Right cardiac atrium (tissue), 5 donors: ENCODE measurements at regions not wholly inside any gene's neighbourhood (a gene's known extent, or its start where the extent isn't known, plus 50 kb on each side); places are given as distances from the start of the nearest gene placed in this dataset.
"Not testable (repeated sequence)": the region's sequence is repeated elsewhere in the genome, so short reads cannot be mapped to it uniquely, and the experiment has no call there.

Source experiments
- ATAC-seq, 2 donors: fragments of 200-7000 bp; cut with Tn5 transposase; one replicate each; pipeline versions ENCODE4 v1.8.0 to v1.9.1; 2020; ENCODE audit warnings: moderate library complexity in 2 of 2, mild to moderate bottlenecking in 1 of 2
- DNase-seq, 3 donors: peaks; one replicate each; pipeline ENCODE4 v3.0.0-alpha.2; 2020
- H3K27ac ChIP-seq: one replicate; pipeline ENCODE4 v1.5.1; 2013; ENCODE audit warnings: mild to moderate bottlenecking, low read length, control low read depth, moderate library complexity
- H3K27me3 ChIP-seq: one replicate; pipeline ENCODE4 v1.6.1; 2013; ENCODE audit not compliant: control insufficient read depth, insufficient read depth
- H3K4me1 ChIP-seq: one replicate; pipeline ENCODE4 v1.6.1; 2013; ENCODE audit warnings: low read length; ENCODE audit not compliant: control insufficient read depth, insufficient read depth
- H3K4me3 ChIP-seq: one replicate; pipeline ENCODE4 v1.5.1; 2013; ENCODE audit warnings: low read length, control low read depth
- H3K9me3 ChIP-seq: one replicate; pipeline ENCODE4 v1.6.1; 2013; ENCODE audit warnings: low read length; ENCODE audit not compliant: control insufficient read depth
- WGBS: extraction: QIAGEN DNeasy Blood & Tissue Kit; methylation state at CpG from one replicate; pipeline ENCODE4 v1.1.7; 2013; 5-methylcytosine and 5-hydroxymethylcytosine counted together
- intact Hi-C, 4 donors: fragments of 100-400 bp; cut with DNase I; formaldehyde crosslinking; loops; one replicate each; pipeline versions ENCODE4 v1.11.0 to v1.14.0; 2022 to 2023
- donor health status: healthy with polysubstance abuse.
- donor health status: DM: no; HTN: yes; CAD: no.
- donor health status: DM: no; HTN: no; CAD: no.
- donor health status: DM: no; HTN: yes; CAD: no; lungs with severe emphysema.
- donor health status: DM: yes; HTN: yes; CAD: no.

DNA sequence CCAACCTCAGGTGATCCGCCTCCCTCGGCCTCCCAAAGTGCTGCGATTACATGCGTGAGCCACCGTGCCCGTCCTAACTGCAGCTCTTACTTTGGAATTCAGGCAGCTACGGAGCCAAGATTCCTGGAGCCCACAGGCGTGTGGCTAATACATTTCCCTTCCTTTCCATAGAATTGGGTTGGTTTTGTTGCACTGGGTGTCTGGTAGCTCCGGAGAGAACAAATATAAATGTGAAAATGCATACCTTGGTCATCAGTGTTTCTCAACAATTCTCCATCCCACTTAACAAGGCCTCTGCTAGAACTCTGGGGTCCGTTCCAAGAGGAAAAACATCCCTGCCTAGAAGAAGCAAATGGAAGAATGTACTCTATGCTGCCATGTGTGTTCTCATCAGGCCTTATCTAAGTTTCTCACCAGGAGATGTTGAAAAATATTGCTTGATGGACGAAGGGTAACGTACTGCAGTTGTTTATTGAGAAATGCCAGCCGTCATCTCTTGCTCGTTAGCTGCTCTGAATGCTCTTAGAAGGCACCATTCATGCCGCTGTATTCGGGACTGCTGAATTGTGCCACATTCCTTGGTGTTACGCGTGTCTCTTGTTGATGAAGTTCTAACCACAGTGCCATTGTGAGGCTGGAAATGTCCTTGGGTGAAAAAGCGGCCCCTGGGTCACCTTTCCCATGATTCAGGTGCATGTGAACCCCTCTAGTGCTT is 50.5 kb upstream of the CD99 start:
- Histone ChIP-seq H3K27me3 (no peaks in the 10 kb centered on the region), H3K4me1 (no peaks in the 10 kb centered on the region), H3K9me3 (no peaks in the 10 kb centered on the region), H3K4me3 (no peak overlapping the region), H3K27ac (no peak overlapping the region)
- ATAC-seq = no peak
- no peak for DNase-seq
- WGBS = 80% methylated on average over 19 of the region's 19 CpGs
- intact Hi-C loops = loop anchor here in 2 of 4 donors (5.0 to 10.0 kb wide), 2 partner anchors 172 to 174 kb away; no protein-coding TSS in a partner anchor

DNA sequence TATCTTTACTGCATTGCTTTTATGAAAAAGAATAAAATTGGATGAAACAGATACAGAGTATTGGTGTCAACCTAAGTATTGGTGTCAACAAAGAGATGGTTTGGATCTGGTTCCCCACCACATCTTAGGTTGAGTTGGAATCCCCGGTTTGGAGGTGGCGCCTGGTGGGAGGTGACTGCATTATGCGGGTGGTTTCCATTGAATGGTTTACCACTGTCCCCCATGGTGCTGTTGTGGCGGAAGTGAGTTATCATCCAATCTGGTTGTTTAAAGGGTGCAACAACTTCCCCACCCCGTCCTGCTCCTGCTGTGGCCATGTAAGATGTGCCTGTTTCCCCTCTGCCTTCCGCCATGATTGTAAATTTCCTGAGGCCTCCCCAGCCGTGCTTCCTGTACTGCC is 52.8 kb upstream of the CD99 start:
- H3K4me1 ChIP-seq = no peaks in the 10 kb centered on the region
- no peak for ATAC-seq
- H3K27me3 ChIP-seq = no peaks in the 10 kb centered on the region
- WGBS = 89% methylated on average over 7 of the region's 7 CpGs
- H3K27ac ChIP-seq = no peak overlapping the region
- no peak overlapping the region for H3K4me3 ChIP-seq
- no peaks in the 10 kb centered on the region for H3K9me3 ChIP-seq
- intact Hi-C loops = no loop called here
- DNase-seq = no peak

DNA sequence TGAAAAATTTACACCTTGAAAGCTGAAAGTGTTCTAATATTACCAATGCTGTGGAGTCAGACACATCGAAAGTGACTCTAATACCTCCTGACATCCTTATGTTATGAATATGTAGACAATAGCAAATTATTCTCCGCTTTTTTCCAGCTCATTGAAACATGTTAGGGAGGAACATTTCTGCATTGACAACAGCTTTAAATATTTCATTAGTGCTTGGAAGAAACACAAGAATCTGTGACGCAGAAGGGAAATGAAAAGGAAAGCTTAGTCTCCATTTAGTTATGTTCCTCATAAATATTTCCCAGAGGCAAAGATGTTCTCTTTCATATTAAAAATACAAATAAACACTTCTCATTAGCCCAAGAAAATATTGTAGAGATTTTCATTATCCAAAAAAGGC is 55.8 kb upstream of the CD99 start:
- DNase-seq (no peak), ATAC-seq (no peak)
- Histone ChIP-seq H3K27ac (no peak overlapping the region), H3K27me3 (no peaks in the 10 kb centered on the region), H3K9me3 (no peaks in the 10 kb centered on the region), H3K4me1 (no peaks in the 10 kb centered on the region), H3K4me3 (no peak overlapping the region)
- intact Hi-C loops = no loop called here
- WGBS = 91% methylated on average over 3 of the region's 3 CpGs

DNA sequence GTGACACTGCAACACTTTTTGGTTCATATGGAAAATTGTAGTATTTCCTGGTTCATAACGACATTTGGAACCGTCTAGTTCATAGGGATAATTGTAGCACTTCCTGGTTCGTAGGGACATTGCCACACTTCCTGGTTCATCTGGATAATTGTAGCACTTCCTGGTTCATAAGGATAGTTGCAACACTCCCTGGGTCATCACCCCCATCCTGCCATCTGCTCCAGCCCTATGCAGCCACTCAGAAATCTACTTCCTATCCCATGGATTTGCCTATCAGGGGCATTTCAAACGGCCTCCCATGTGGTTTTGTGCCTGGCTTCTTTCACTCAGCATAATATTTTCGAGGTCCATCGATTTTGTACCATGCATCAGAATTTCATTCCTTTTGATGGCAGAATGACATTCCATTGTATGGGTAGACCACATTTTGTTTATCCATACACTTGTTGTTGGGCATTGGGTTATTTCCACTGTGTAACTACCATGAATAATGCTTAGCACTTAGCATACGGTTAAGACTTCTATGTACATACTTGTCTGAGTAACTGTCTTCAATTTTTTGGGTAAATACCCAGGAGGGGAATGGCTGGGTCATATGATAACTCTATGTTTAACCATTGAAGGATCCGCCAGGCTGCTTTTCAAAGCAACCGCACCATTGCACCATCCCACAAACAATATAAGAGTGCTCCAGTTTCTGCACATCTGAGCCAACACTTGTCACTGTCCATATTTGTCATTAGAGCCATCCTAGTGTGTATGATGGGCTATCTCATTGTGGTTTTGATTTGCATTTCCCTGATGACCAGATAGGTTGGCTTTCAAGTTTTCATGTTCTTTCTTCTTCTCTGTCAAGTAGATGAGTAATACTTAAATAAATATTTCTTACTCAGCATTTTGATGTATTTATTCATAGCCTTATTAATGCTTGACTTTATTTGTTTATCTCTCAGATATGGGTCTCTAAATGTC is 58.3 kb upstream of the CD99 start:
- no peak for DNase-seq
- WGBS = 93% methylated on average over 9 of the region's 9 CpGs
- no peak overlapping the region for H3K27ac ChIP-seq
- intact Hi-C loops = no loop called here
- ATAC-seq = no peak
- no peak overlapping the region for H3K4me3 ChIP-seq
- no peaks in the 10 kb centered on the region for H3K4me1 ChIP-seq
- H3K27me3 ChIP-seq = no peaks in the 10 kb centered on the region
- no peaks in the 10 kb centered on the region for H3K9me3 ChIP-seq

DNA sequence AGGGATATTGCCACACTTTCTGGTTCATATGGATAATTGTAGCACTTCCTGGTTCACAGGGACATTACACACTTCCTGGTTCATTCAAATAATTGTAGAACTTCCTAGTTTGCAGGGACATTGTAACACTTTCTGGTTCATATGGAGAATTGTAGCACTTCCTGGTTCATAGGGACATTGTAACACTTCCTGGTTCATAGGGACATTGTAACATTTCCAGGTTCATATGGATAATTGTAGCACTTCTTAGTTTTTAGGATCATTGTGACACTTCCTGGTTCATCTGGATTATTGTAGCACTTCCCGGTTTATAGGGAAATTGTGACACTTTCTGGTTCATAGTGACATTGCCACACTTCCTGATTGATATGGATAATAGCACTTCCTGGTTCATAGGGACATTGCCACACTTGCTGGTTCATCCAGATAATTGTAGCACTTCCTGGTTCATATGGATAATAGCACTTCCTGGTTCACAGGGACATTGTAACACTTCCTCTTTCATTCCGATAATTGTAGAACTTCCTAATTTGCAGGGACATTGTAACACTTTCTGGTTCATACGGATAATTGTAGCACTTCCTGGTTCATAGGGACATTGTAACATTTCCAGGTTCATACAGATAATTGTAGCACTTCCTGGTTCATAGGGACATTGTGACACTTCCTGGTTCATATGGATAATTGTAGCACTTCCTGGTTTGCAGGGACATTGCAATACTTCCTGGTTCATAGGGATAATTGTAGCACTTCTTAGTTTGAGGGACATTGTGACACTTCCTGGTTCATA is 59.2 kb upstream of the CD99 start:
- Histone ChIP-seq H3K27ac (no peak overlapping the region), H3K4me1 (no peaks in the 10 kb centered on the region), H3K9me3 (no peaks in the 10 kb centered on the region), H3K4me3 (no peak overlapping the region), H3K27me3 (no peaks in the 10 kb centered on the region)
- ATAC-seq (no peak), DNase-seq (no peak)
- 58% methylated on average over 3 of the region's 3 CpGs for WGBS
- intact Hi-C loops = no loop called here

DNA sequence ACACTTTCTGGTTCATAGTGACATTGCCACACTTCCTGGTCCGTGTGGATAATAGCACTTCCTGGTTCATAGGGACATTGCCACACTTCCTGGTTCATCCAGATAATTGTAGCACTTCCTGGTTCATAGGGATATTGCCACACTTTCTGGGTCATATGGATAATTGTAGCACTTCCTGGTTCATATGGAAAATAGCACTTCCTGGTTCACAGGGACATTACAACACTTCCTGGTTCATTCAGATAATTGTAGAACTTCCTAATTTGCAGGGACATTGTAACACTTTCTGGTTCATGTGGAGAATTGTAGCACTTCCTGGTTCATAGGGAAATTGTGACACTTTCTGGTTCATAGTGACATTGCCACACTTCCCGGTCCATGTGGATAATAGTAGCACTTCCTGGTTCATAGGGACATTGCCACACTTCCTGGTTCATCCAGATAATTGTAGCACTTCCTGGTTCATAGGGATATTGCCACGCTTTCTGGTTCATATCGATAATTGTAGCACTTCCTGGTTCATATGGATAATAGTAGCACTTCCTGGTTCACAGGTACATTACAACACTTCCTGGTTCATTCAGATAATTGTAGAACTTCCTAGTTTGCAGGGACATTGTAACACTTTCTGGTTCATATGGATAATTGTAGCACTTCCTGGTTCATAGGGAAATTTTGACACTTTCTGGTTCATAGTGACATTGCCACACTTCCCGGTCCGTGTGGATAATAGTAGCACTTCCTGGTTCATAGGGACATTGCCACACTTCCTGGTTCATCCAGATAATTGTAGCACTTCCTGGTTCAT is 60.0 kb upstream of the CD99 start:
- H3K27ac ChIP-seq, H3K4me3 ChIP-seq: not testable (repeated sequence)

DNA sequence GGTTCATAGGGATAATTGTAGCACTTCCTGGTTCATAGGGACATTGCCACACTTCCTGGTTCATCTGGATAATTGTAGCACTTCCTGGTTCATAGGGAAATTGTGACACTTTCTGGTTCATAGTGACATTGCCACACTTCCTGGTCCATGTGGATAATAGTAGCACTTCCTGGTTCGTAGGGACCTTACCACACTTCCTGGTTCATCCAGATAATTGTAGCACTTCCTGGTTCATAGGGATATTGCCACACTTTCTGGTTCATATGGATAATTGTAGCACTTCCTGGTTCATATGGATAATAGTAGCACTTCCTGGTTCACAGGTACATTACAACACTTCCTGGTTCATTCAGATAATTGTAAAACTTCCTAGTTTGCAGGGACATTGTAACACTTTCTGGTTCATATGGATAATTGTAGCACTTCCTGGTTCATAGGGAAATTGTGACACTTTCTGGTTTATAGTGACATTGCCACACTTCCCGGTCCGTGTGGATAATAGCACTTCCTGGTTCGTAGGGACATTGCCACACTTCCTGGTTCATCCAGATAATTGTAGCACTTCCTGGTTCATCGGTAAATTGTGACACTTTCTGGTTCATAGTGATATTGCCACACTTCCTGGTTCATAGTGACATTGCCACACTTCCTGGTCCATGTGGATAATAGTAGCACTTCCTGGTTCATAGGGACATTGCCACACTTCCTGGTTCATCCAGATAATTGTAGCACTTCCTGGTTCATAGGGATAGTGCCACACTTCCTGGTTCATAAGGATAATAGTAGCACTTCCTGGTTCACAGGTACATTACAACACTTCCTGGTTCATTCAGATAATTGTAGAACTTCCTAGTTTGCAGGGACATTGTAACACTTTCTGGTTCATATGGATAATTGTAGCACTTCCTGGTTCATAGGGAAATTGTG is 60.8 kb upstream of the CD99 start:
- H3K9me3 ChIP-seq, H3K4me3 ChIP-seq, intact Hi-C loops, H3K27me3 ChIP-seq, ATAC-seq, H3K27ac ChIP-seq, DNase-seq, H3K4me1 ChIP-seq: not testable (repeated sequence)
- WGBS = 80% methylated on average over 5 of the region's 5 CpGs

More for the DNA sequence above, 60.0 kb upstream of the CD99 start:
- H3K4me1 ChIP-seq, DNase-seq, H3K27me3 ChIP-seq, intact Hi-C loops, ATAC-seq, H3K9me3 ChIP-seq: not testable (repeated sequence)
- WGBS = 91% methylated on average over 6 of the region's 6 CpGs

DNA sequence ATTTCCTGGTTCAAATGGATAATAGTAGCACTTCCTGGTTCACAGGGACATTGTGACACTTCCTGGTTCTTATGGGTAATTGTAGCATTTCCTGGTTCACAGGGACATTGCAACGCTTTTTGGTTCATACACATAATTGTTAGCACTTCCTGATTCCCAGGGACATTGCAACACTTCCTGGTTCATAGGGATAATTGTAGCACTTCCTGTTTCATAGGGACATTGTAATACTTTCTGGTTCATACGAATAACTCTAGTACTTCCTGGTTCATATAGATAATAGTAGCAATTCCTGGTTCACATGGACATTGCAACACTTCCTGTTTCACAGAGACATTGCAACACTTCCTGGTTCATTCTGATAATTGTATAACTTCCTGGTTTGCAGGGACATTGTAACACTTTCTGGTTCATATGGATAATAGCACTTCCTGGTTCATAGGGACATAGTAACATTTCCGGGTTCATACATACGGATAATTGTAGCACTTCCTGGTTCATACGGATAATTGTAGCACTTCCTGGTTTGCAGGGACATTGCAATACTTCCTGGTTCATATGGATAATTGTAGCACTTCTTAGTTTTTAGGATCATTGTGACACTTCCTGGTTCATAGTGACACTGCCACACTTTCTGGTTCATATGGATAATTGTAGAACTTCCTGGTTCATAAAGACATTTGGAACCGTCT is 61.6 kb upstream of the CD99 start:
- ATAC-seq = no peak
- WGBS = 83% methylated on average over 6 of the region's 6 CpGs

DNA sequence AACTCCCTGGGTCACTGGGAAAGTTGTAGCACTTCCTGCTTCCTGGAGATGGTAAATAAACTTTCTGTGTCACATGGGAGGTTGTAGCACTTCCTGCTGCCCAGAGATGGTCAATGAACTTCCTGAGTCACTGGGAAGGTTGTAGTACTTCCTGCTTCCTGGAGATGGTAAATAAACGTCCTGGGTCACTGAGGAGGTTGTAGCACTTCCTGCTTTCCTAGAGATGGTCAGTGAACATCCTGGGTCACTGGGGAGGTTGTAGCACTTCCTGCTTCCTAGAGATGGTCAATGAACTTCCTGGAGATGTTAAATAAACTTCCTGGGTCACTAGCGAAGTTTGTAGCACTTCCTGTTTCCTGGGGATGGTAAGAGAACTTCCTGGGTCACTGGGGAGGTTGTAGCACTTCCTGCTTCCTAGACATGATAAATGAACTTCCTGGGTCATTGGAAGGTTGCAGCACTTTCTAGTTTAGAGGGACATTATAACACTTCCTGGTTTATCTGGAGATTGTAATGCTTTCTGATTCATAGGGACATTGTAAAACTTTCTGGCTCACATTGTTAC is 62.3 kb upstream of the CD99 start:
- Histone ChIP-seq H3K27me3 (no peaks in the 10 kb centered on the region), H3K9me3 (no peaks in the 10 kb centered on the region), H3K4me3 (no peak overlapping the region), H3K27ac (no peak overlapping the region), H3K4me1 (no peaks in the 10 kb centered on the region)
- intact Hi-C loops = no loop called here
- DNase-seq = no peak
- ATAC-seq = no peak
- 50% methylated on average over 2 of the region's 2 CpGs for WGBS

More for the DNA sequence above, 61.6 kb upstream of the CD99 start:
- DNase-seq = no peak
- intact Hi-C loops = no loop called here
- Histone ChIP-seq H3K4me3 (no peak overlapping the region), H3K27ac (no peak overlapping the region), H3K27me3 (no peaks in the 10 kb centered on the region), H3K4me1 (no peaks in the 10 kb centered on the region), H3K9me3 (no peaks in the 10 kb centered on the region)
